CD4-positive, alpha-beta T cell (primary cell): ENCODE measurements at regions not wholly inside any gene's neighbourhood (a gene's known extent, or its start where the extent isn't known, plus 50 kb on each side); places are given as distances from the start of the nearest gene placed in this dataset.

Experiments used
- ATAC-seq: fragments of 200-7000 bp; cut with Tn5 transposase; one replicate; pipeline ENCODE4 v1.10.0; 2022; ENCODE audit warnings: mild to moderate bottlenecking; ENCODE audit not compliant: poor library complexity
- CTCF ChIA-PET: fragments of 350-600 bp; sonication (Branson Sonifier 250); formaldehyde crosslinking; loops from one replicate; lab custom pipeline; 2021; ENCODE audit warnings: antibody characterized with exemption, inconsistent platforms; lab: Charles Lee
- POLR2A ChIA-PET: fragments of 350-600 bp; sonication (Branson Sonifier 250); formaldehyde crosslinking; loops from one replicate; lab custom pipeline; 2021; ENCODE audit warnings: antibody characterized with exemption, inconsistent platforms; lab: Charles Lee
- DNase-seq, 14 experiments: peaks; one replicate each; pipeline ENCODE4 v3.0.0-alpha.2; 2013 to 2020; ENCODE audit warnings: mixed read lengths in 2 of 14
- H3K27ac ChIP-seq, 2 donors: one replicate each; pipeline versions ENCODE4 v1.5.1 to v1.7.0; 2013; ENCODE audit warnings: low read length in 2 of 2, low read depth in 1 of 2, mild to moderate bottlenecking in 1 of 2
- H3K27me3 ChIP-seq, 2 experiments: 1 replicate in 1 of 2; 2 replicates in 1 of 2; pipeline versions ENCODE4 v1.6.1 to v1.7.0; 2013; ENCODE audit warnings: low read length in 2 of 2, control low read depth in 1 of 2, mild to moderate bottlenecking in 1 of 2, moderate library complexity in 1 of 2; ENCODE audit not compliant: insufficient read depth in 2 of 2, control insufficient read depth in 1 of 2
- H3K36me3 ChIP-seq: one replicate; pipeline ENCODE4 v1.6.1; 2013; ENCODE audit warnings: low read length, control low read depth; ENCODE audit not compliant: insufficient read depth
- H3K4me1 ChIP-seq: one replicate; pipeline ENCODE4 v1.6.1; 2013; ENCODE audit warnings: low read length, control low read depth; ENCODE audit not compliant: insufficient read depth
- H3K4me3 ChIP-seq: one replicate; pipeline ENCODE4 v1.5.1; 2013; ENCODE audit warnings: mild to moderate bottlenecking, low read length, moderate library complexity
- H3K9me3 ChIP-seq, 2 experiments: 1 replicate in 1 of 2; 2 replicates in 1 of 2; pipeline versions ENCODE4 v1.6.1 to v1.7.0; 2013; ENCODE audit warnings: low read length in 2 of 2, mild to moderate bottlenecking in 2 of 2, control low read depth in 1 of 2, moderate library complexity in 1 of 2; ENCODE audit not compliant: control insufficient read depth in 1 of 2, insufficient read depth in 1 of 2
- H3K27ac Mint-ChIP-seq: one replicate; pipeline ENCODE4 v1.8.0; 2020; ENCODE audit warnings: mixed read lengths
- H3K27me3 Mint-ChIP-seq: one replicate; pipeline ENCODE4 v1.8.0; 2021; ENCODE audit warnings: mixed read lengths
- H3K36me3 Mint-ChIP-seq: one replicate; pipeline ENCODE4 v1.8.0; 2021; ENCODE audit warnings: low read depth, mixed read lengths
- H3K4me1 Mint-ChIP-seq: one replicate; pipeline ENCODE4 v1.8.0; 2021; ENCODE audit warnings: low read depth, mixed read lengths
- H3K4me3 Mint-ChIP-seq: one replicate; pipeline ENCODE4 v1.8.0; 2020; ENCODE audit warnings: mild to moderate bottlenecking, mixed read lengths
- H3K9me3 Mint-ChIP-seq: one replicate; pipeline ENCODE4 v1.8.0; 2020; ENCODE audit warnings: mixed read lengths
- intact Hi-C, 2 experiments: fragments of 100-400 bp; cut with DNase I in 1 of 2; cut with micrococcal nuclease in 1 of 2; formaldehyde crosslinking; loops; one replicate each; pipeline versions ENCODE4 v1.15.1 to v1.9.0; 2023 to 2025; cut with DNase I, micrococcal nuclease
- TF ChIP-seq, protein P1 (sequence below): fragments of 200-600 bp; IDR thresholded peaks from one replicate; pipeline ENCODE4 v1.8.0; 2022; ENCODE audit warnings: antibody characterized with exemption, mild to moderate bottlenecking

DNA sequence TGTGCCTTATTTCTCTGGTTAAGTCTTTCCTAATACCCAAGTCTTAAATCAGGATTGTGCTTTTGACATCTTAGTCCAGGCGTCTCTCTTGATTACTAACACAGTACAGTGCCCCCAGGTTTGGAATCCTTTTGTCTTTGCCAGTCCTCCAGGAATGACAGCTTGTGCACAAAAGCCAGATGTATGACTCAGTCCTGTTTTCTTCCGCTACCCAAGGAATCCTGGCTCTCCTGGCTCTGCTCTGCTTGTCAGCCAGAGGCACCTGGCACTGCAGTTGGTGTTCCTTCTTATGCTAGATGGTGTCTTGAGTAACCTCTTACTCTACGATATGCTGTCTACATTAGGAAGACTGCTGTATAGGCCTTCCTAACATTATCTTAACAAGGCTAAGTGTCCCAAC, 728.2 kb upstream of the NECTIN3 start:
- no peaks in the 10 kb centered on the region for H3K4me1 Mint-ChIP-seq
- ChIA-PET POLR2A (no interaction called here), CTCF (no interaction called here)
- H3K36me3 ChIP-seq: no peaks in the 10 kb centered on the region
- no peaks in the 10 kb centered on the region for H3K27me3 Mint-ChIP-seq
- no peak overlapping the region for H3K4me3 ChIP-seq
- no peak overlapping the region for H3K27ac ChIP-seq
- H3K36me3 Mint-ChIP-seq: no peaks in the 10 kb centered on the region
- intact Hi-C loops: no loop called here
- ATAC-seq (no peak), DNase-seq (no peak)
- H3K27ac Mint-ChIP-seq: no peak overlapping the region
- TF ChIP-seq, protein P1, sequence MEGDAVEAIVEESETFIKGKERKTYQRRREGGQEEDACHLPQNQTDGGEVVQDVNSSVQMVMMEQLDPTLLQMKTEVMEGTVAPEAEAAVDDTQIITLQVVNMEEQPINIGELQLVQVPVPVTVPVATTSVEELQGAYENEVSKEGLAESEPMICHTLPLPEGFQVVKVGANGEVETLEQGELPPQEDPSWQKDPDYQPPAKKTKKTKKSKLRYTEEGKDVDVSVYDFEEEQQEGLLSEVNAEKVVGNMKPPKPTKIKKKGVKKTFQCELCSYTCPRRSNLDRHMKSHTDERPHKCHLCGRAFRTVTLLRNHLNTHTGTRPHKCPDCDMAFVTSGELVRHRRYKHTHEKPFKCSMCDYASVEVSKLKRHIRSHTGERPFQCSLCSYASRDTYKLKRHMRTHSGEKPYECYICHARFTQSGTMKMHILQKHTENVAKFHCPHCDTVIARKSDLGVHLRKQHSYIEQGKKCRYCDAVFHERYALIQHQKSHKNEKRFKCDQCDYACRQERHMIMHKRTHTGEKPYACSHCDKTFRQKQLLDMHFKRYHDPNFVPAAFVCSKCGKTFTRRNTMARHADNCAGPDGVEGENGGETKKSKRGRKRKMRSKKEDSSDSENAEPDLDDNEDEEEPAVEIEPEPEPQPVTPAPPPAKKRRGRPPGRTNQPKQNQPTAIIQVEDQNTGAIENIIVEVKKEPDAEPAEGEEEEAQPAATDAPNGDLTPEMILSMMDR: no peak
- no peaks in the 10 kb centered on the region for H3K4me1 ChIP-seq
- peaks cover under 1% of the 10 kb centered on the region for H3K9me3 Mint-ChIP-seq
- no peaks in the 10 kb centered on the region for H3K27me3 ChIP-seq
- no peak overlapping the region for H3K4me3 Mint-ChIP-seq
- no peaks in the 10 kb centered on the region for H3K9me3 ChIP-seq

DNA sequence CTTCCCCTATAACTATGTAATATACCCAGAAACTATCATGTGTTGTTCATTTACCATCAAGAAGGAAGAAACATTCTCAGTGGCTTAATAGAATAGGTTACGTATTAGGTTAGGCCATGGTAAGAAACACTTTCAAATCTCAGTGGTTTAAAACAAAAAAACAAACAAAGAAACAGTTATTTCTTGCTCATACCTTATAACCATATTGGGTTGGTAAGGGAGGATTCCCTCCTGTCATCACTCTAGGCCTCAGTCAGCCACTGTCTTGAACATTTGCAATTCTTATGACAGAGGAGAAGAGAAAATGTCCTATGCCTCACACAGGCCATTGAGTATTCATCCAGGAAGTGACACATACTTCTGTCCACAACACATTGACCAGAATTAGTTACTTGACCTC, 727.7 kb upstream of the NECTIN3 start:
- no peak overlapping the region for H3K4me3 Mint-ChIP-seq
- H3K4me1 Mint-ChIP-seq: no peaks in the 10 kb centered on the region
- intact Hi-C loops: no loop called here
- H3K9me3 Mint-ChIP-seq: no peaks in the 10 kb centered on the region
- Histone ChIP-seq H3K27me3 (no peaks in the 10 kb centered on the region), H3K4me1 (no peaks in the 10 kb centered on the region), H3K4me3 (no peak overlapping the region), H3K9me3 (no peaks in the 10 kb centered on the region), H3K27ac (no peak overlapping the region), H3K36me3 (no peaks in the 10 kb centered on the region)
- no peak for ATAC-seq
- TF ChIP-seq, protein P1: no peak
- no peaks in the 10 kb centered on the region for H3K27me3 Mint-ChIP-seq
- ChIA-PET CTCF (no interaction called here), POLR2A (no interaction called here)
- no peak overlapping the region for H3K27ac Mint-ChIP-seq
- no peak for DNase-seq
- H3K36me3 Mint-ChIP-seq: no peaks in the 10 kb centered on the region

GRCh38 chr3:110344487-110344886, 727.1 kb upstream of the NECTIN3 start:
- Histone ChIP-seq H3K9me3 (no peaks in the 10 kb centered on the region), H3K4me1 (no peaks in the 10 kb centered on the region), H3K27ac (no peak overlapping the region), H3K36me3 (no peaks in the 10 kb centered on the region), H3K4me3 (no peak overlapping the region), H3K27me3 (no peaks in the 10 kb centered on the region)
- Mint-ChIP-seq H3K9me3 (no peaks in the 10 kb centered on the region), H3K4me1 (no peaks in the 10 kb centered on the region), H3K27ac (no peak overlapping the region), H3K4me3 (no peak overlapping the region), H3K36me3 (no peaks in the 10 kb centered on the region), H3K27me3 (no peaks in the 10 kb centered on the region)
- ChIA-PET CTCF (no interaction called here), POLR2A (no interaction called here)
- ATAC-seq (no peak), DNase-seq (no peak)
- TF ChIP-seq, protein P1: no peak
- intact Hi-C loops: no loop called here
